ENCODE measurements at regions not wholly inside any gene's neighbourhood (a gene's known extent, or its start where the extent isn't known, plus 50 kb on each side); places are given as distances from the start of the nearest gene placed in this dataset.

DNA sequence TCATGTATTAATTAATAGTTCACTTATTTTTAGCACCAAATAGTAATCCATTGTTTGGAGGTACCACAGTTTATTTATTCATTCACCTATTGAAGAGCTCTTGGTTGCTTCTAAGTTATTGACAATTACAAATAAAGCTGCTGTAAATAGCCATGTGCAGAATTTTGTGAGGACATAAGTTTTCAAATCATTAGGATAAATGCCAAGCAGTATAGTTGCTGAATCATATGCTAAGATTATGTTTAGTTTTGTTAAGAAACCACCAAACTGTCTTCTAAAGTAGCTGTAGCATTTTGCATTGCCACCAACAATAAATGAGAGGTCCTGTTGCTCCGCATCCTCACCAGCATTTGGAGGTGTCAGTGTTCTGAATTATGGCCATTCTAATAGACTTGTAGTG lies 2126.8 kb downstream of the PCDH9 start:
- TF ChIP-seq, protein P1, sequence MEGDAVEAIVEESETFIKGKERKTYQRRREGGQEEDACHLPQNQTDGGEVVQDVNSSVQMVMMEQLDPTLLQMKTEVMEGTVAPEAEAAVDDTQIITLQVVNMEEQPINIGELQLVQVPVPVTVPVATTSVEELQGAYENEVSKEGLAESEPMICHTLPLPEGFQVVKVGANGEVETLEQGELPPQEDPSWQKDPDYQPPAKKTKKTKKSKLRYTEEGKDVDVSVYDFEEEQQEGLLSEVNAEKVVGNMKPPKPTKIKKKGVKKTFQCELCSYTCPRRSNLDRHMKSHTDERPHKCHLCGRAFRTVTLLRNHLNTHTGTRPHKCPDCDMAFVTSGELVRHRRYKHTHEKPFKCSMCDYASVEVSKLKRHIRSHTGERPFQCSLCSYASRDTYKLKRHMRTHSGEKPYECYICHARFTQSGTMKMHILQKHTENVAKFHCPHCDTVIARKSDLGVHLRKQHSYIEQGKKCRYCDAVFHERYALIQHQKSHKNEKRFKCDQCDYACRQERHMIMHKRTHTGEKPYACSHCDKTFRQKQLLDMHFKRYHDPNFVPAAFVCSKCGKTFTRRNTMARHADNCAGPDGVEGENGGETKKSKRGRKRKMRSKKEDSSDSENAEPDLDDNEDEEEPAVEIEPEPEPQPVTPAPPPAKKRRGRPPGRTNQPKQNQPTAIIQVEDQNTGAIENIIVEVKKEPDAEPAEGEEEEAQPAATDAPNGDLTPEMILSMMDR (IDR thresholded peaks at IDR 0.05), result no peak
- TF ChIP-seq POLR2A (IDR thresholded peaks at IDR 0.05), result no peak
